Lung (tissue), 11 donors: ENCODE measurements at regions not wholly inside any gene's neighbourhood (a gene's known extent, or its start where the extent isn't known, plus 50 kb on each side); places are given as distances from the start of the nearest gene placed in this dataset.

Source experiments
- ATAC-seq: fragments of 200-7000 bp; cut with Tn5 transposase; one replicate; pipeline ENCODE4 v1.9.1; 2020; ENCODE audit warnings: moderate number of reproducible peaks; ENCODE audit not compliant: insufficient read depth, low FRiP score
- DNase-seq, 3 donors: peaks; one replicate each; pipeline ENCODE4 v3.0.0-alpha.2; 2013 to 2017
- H3K27ac ChIP-seq, 2 donors: one replicate each; pipeline ENCODE4 v1.5.1; 2013; ENCODE audit warnings: mild to moderate bottlenecking in 2 of 2, moderate library complexity in 2 of 2, control low read depth in 1 of 2, inconsistent platforms in 1 of 2, low read depth in 1 of 2, low read length in 1 of 2
- H3K27me3 ChIP-seq, 3 donors: one replicate each; pipeline ENCODE4 v1.5.1; 2013; ENCODE audit warnings: low read length in 2 of 3; ENCODE audit not compliant: control insufficient read depth in 3 of 3, insufficient read depth in 3 of 3
- H3K36me3 ChIP-seq, 4 donors: one replicate each; pipeline ENCODE4 v1.5.1; 2013; ENCODE audit warnings: low read length in 4 of 4, mild to moderate bottlenecking in 1 of 4, moderate library complexity in 1 of 4; ENCODE audit not compliant: control insufficient read depth in 4 of 4, insufficient read depth in 4 of 4
- H3K4me1 ChIP-seq, 5 donors: one replicate each; pipeline ENCODE4 v1.5.1; 2013; ENCODE audit warnings: low read length in 5 of 5, mild to moderate bottlenecking in 2 of 5, moderate library complexity in 1 of 5; ENCODE audit not compliant: control insufficient read depth in 5 of 5, insufficient read depth in 5 of 5
- H3K4me3 ChIP-seq: one replicate; pipeline ENCODE4 v1.5.1; 2013; ENCODE audit warnings: mild to moderate bottlenecking, control low read depth, moderate library complexity
- H3K9ac ChIP-seq, 2 donors: one replicate each; pipeline ENCODE4 v1.5.1; 2013; ENCODE audit warnings: low read length in 2 of 2, control low read depth in 1 of 2; ENCODE audit not compliant: insufficient read depth in 1 of 2
- H3K9me3 ChIP-seq, 4 donors: one replicate each; pipeline ENCODE4 v1.5.1; 2013; ENCODE audit warnings: low read length in 3 of 4, mild to moderate bottlenecking in 1 of 4, moderate library complexity in 1 of 4; ENCODE audit not compliant: control insufficient read depth in 4 of 4, insufficient read depth in 3 of 4
- WGBS, 2 donors: extraction: QIAGEN DNeasy Blood & Tissue Kit; methylation state at CpG; one replicate each; pipeline ENCODE4 v1.1.7; 2013; 5-methylcytosine and 5-hydroxymethylcytosine counted together
- TF ChIP-seq, protein P1 (sequence below): IDR thresholded peaks from 2 replicates; pipeline ENCODE4 v1.5.1; 2012; ENCODE audit warnings: mild to moderate bottlenecking; ENCODE audit errors: control extremely low read depth, extremely low read depth
- donor health status: control.
- donor health status: control.
- donor health status: Bipolar disorder and iron deficiency.
- donor health status: healthy.
- donor health status: DM: yes; HTN: yes; CAD: no.

DNA sequence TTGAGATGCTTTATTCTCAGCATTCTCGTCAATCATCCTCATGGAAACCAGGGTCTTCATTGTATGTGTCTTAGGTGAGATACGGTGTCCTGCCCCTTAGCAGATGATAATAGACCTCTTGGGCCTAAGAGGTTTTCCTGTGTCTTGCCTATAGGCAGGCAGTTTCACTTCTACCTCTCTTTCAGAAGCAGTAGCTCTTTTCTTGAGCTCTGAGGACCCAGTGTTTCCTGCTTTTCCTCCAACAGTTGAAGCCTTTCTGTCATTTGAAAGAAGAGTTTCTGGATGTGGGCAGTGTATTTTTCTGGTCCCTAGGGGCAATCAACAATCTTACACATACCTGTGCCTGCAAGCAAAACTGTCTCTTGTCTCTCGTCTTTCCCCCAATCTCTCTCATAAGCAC, 1550.3 kb upstream of the LRRTM3 start:
- H3K4me1 ChIP-seq, result no peaks in the 10 kb centered on the region
- WGBS, 2 donors, result 71 to 90% methylated on average over 3 of the region's 3 CpGs

DNA sequence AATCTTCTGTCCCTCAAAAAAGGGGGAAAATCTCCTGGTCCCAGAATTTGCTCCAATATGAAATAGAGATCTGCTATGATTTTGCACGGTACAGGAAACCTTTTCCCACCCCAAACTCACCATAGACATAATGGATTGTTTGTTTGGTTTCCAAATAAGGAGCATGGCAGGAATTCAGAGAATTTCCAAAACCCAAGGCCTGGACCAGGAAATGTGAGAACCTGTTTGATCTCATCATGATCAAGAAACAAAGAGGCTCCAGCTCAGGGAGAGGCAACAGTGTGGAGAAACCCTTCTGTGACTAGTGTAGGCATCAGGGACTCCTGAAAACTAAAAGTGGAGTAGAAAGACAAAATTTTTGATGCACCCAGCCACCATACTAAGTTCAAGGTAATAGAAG, 1548.1 kb upstream of the LRRTM3 start:
- Histone ChIP-seq H3K36me3 (no peaks in the 10 kb centered on the region), H3K9me3 (no peaks in the 10 kb centered on the region), H3K4me1 (no peaks in the 10 kb centered on the region), H3K27me3 (no peaks in the 10 kb centered on the region), H3K4me3 (no peak overlapping the region), H3K9ac (no peak overlapping the region), H3K27ac (no peak overlapping the region)
- WGBS, 2 donors, result 55 to 63% methylated on average over 1 of the region's 1 CpG
- ATAC-seq (no peak), DNase-seq (no peak)
- TF ChIP-seq, protein P1, sequence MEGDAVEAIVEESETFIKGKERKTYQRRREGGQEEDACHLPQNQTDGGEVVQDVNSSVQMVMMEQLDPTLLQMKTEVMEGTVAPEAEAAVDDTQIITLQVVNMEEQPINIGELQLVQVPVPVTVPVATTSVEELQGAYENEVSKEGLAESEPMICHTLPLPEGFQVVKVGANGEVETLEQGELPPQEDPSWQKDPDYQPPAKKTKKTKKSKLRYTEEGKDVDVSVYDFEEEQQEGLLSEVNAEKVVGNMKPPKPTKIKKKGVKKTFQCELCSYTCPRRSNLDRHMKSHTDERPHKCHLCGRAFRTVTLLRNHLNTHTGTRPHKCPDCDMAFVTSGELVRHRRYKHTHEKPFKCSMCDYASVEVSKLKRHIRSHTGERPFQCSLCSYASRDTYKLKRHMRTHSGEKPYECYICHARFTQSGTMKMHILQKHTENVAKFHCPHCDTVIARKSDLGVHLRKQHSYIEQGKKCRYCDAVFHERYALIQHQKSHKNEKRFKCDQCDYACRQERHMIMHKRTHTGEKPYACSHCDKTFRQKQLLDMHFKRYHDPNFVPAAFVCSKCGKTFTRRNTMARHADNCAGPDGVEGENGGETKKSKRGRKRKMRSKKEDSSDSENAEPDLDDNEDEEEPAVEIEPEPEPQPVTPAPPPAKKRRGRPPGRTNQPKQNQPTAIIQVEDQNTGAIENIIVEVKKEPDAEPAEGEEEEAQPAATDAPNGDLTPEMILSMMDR, result no peak

More for the DNA sequence above, 1550.3 kb upstream of the LRRTM3 start:
- DNase-seq (no peak), ATAC-seq (no peak)
- H3K4me3 ChIP-seq, result no peak overlapping the region
- no peak overlapping the region for H3K9ac ChIP-seq
- H3K9me3 ChIP-seq, result no peaks in the 10 kb centered on the region
- H3K27ac ChIP-seq, result no peak overlapping the region
- H3K27me3 ChIP-seq, result no peaks in the 10 kb centered on the region
- H3K36me3 ChIP-seq, result no peaks in the 10 kb centered on the region
- TF ChIP-seq, protein P1, result no peak

- Histone ChIP-seq H3K4me1 (no peaks in the 10 kb centered on the region), H3K9ac (no peak overlapping the region), H3K4me3 (no peak overlapping the region), H3K9me3 (no peaks in the 10 kb centered on the region), H3K27me3 (no peaks in the 10 kb centered on the region), H3K27ac (no peak overlapping the region), H3K36me3 (no peaks in the 10 kb centered on the region)
- DNase-seq (no peak), ATAC-seq (no peak)
- WGBS, 2 donors, result 37 to 40% methylated on average over 2 of the region's 2 CpGs
- TF ChIP-seq, protein P1, result no peak
Observed at GRCh38 chr10:65394502-65395297, 1531.1 kb upstream of the LRRTM3 start.
